CD4-positive, alpha-beta T cell (primary cell): ENCODE measurements at regions not wholly inside any gene's neighbourhood (a gene's known extent, or its start where the extent isn't known, plus 50 kb on each side); places are given as distances from the start of the nearest gene placed in this dataset.

Experiments used
- ATAC-seq: fragments of 200-7000 bp; cut with Tn5 transposase; one replicate; pipeline ENCODE4 v1.10.0; 2022; ENCODE audit warnings: mild to moderate bottlenecking; ENCODE audit not compliant: poor library complexity
- CTCF ChIA-PET: fragments of 350-600 bp; sonication (Branson Sonifier 250); formaldehyde crosslinking; loops from one replicate; lab custom pipeline; 2021; ENCODE audit warnings: antibody characterized with exemption, inconsistent platforms; lab: Charles Lee
- POLR2A ChIA-PET: fragments of 350-600 bp; sonication (Branson Sonifier 250); formaldehyde crosslinking; loops from one replicate; lab custom pipeline; 2021; ENCODE audit warnings: antibody characterized with exemption, inconsistent platforms; lab: Charles Lee
- DNase-seq, 14 experiments: peaks; one replicate each; pipeline ENCODE4 v3.0.0-alpha.2; 2013 to 2020; ENCODE audit warnings: mixed read lengths in 2 of 14
- H3K27ac ChIP-seq, 2 donors: one replicate each; pipeline versions ENCODE4 v1.5.1 to v1.7.0; 2013; ENCODE audit warnings: low read length in 2 of 2, low read depth in 1 of 2, mild to moderate bottlenecking in 1 of 2
- H3K27me3 ChIP-seq, 2 experiments: 1 replicate in 1 of 2; 2 replicates in 1 of 2; pipeline versions ENCODE4 v1.6.1 to v1.7.0; 2013; ENCODE audit warnings: low read length in 2 of 2, control low read depth in 1 of 2, mild to moderate bottlenecking in 1 of 2, moderate library complexity in 1 of 2; ENCODE audit not compliant: insufficient read depth in 2 of 2, control insufficient read depth in 1 of 2
- H3K36me3 ChIP-seq: one replicate; pipeline ENCODE4 v1.6.1; 2013; ENCODE audit warnings: low read length, control low read depth; ENCODE audit not compliant: insufficient read depth
- H3K4me1 ChIP-seq: one replicate; pipeline ENCODE4 v1.6.1; 2013; ENCODE audit warnings: low read length, control low read depth; ENCODE audit not compliant: insufficient read depth
- H3K4me3 ChIP-seq: one replicate; pipeline ENCODE4 v1.5.1; 2013; ENCODE audit warnings: mild to moderate bottlenecking, low read length, moderate library complexity
- H3K9me3 ChIP-seq, 2 experiments: 1 replicate in 1 of 2; 2 replicates in 1 of 2; pipeline versions ENCODE4 v1.6.1 to v1.7.0; 2013; ENCODE audit warnings: low read length in 2 of 2, mild to moderate bottlenecking in 2 of 2, control low read depth in 1 of 2, moderate library complexity in 1 of 2; ENCODE audit not compliant: control insufficient read depth in 1 of 2, insufficient read depth in 1 of 2
- H3K27ac Mint-ChIP-seq: one replicate; pipeline ENCODE4 v1.8.0; 2020; ENCODE audit warnings: mixed read lengths
- H3K27me3 Mint-ChIP-seq: one replicate; pipeline ENCODE4 v1.8.0; 2021; ENCODE audit warnings: mixed read lengths
- H3K36me3 Mint-ChIP-seq: one replicate; pipeline ENCODE4 v1.8.0; 2021; ENCODE audit warnings: low read depth, mixed read lengths
- H3K4me1 Mint-ChIP-seq: one replicate; pipeline ENCODE4 v1.8.0; 2021; ENCODE audit warnings: low read depth, mixed read lengths
- H3K4me3 Mint-ChIP-seq: one replicate; pipeline ENCODE4 v1.8.0; 2020; ENCODE audit warnings: mild to moderate bottlenecking, mixed read lengths
- H3K9me3 Mint-ChIP-seq: one replicate; pipeline ENCODE4 v1.8.0; 2020; ENCODE audit warnings: mixed read lengths
- intact Hi-C, 2 experiments: fragments of 100-400 bp; cut with DNase I in 1 of 2; cut with micrococcal nuclease in 1 of 2; formaldehyde crosslinking; loops; one replicate each; pipeline versions ENCODE4 v1.15.1 to v1.9.0; 2023 to 2025; cut with DNase I, micrococcal nuclease
- TF ChIP-seq, protein P1 (sequence below): fragments of 200-600 bp; IDR thresholded peaks from one replicate; pipeline ENCODE4 v1.8.0; 2022; ENCODE audit warnings: antibody characterized with exemption, mild to moderate bottlenecking

DNA sequence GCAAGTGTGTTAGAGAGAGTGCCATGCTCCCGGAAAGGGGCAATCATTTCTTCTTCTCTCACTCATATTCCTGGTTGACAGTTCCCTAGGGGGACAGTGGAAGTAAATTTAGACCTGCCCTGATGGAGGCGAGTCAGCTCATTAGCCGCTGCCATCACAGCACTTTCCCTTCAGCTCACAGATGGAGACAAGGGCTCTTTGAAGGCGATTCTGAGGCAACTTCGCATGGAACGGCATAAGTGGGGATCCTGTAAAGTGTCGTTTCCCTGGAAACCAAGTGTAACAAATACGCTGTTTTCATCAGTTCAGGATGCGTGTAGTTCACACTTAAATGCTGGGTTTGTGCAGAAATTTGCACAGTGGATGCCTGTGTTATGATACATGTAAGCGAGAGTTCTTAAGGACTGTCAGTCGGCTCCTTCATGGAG, 114.5 kb upstream of the TMPRSS15 start:
- Mint-ChIP-seq H3K4me1 (no peaks in the 10 kb centered on the region), H3K27ac (no peak overlapping the region), H3K9me3 (peaks cover 2% of the 10 kb centered on the region), H3K36me3 (no peaks in the 10 kb centered on the region), H3K4me3 (no peak overlapping the region), H3K27me3 (no peaks in the 10 kb centered on the region)
- POLR2A ChIA-PET, result no interaction called here
- ATAC-seq, result no peak
- CTCF ChIA-PET, result no interaction called here
- no peaks in the 10 kb centered on the region for H3K27me3 ChIP-seq
- intact Hi-C loops, result no loop called here
- no peak overlapping the region for H3K27ac ChIP-seq
- no peak for DNase-seq
- H3K4me1 ChIP-seq, result no peaks in the 10 kb centered on the region
- H3K9me3 ChIP-seq, result no peaks in the 10 kb centered on the region
- H3K4me3 ChIP-seq, result no peak overlapping the region
- TF ChIP-seq, protein P1, sequence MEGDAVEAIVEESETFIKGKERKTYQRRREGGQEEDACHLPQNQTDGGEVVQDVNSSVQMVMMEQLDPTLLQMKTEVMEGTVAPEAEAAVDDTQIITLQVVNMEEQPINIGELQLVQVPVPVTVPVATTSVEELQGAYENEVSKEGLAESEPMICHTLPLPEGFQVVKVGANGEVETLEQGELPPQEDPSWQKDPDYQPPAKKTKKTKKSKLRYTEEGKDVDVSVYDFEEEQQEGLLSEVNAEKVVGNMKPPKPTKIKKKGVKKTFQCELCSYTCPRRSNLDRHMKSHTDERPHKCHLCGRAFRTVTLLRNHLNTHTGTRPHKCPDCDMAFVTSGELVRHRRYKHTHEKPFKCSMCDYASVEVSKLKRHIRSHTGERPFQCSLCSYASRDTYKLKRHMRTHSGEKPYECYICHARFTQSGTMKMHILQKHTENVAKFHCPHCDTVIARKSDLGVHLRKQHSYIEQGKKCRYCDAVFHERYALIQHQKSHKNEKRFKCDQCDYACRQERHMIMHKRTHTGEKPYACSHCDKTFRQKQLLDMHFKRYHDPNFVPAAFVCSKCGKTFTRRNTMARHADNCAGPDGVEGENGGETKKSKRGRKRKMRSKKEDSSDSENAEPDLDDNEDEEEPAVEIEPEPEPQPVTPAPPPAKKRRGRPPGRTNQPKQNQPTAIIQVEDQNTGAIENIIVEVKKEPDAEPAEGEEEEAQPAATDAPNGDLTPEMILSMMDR, result no peak
- no peaks in the 10 kb centered on the region for H3K36me3 ChIP-seq

DNA sequence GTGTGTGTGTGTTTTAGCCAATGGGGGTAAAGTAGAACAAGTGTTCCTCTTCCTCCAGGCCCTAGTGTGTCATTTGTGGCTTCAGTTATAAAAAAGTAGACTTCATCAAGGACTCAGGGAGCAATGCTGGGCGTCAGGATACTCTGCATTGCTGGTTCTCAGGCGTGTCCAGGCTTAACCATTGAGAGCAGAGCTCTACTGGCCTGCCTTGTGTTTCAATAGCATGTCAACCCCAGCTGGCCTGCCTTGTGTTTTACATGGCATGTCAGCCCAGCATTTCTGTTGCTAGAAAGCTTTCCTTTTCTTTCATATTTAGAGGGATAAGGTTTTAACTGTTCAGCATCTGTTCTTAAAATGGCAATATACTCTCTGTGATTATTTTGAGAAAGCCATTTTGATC, 117.6 kb upstream of the TMPRSS15 start:
- H3K4me3 Mint-ChIP-seq, result no peak overlapping the region
- H3K36me3 Mint-ChIP-seq, result no peaks in the 10 kb centered on the region
- H3K4me3 ChIP-seq, result no peak overlapping the region
- no peak overlapping the region for H3K27ac Mint-ChIP-seq
- TF ChIP-seq, protein P1, result no peak
- DNase-seq (no peak), ATAC-seq (no peak)
- H3K27ac ChIP-seq, result no peak overlapping the region
- no peaks in the 10 kb centered on the region for H3K4me1 Mint-ChIP-seq
- no peaks in the 10 kb centered on the region for H3K4me1 ChIP-seq
- no peaks in the 10 kb centered on the region for H3K27me3 Mint-ChIP-seq
- ChIA-PET CTCF (no interaction called here), POLR2A (no interaction called here)
- intact Hi-C loops, result no loop called here
- no peaks in the 10 kb centered on the region for H3K9me3 Mint-ChIP-seq
- H3K36me3 ChIP-seq, result no peaks in the 10 kb centered on the region
- H3K27me3 ChIP-seq, result no peaks in the 10 kb centered on the region
- H3K9me3 ChIP-seq, result no peaks in the 10 kb centered on the region

DNA sequence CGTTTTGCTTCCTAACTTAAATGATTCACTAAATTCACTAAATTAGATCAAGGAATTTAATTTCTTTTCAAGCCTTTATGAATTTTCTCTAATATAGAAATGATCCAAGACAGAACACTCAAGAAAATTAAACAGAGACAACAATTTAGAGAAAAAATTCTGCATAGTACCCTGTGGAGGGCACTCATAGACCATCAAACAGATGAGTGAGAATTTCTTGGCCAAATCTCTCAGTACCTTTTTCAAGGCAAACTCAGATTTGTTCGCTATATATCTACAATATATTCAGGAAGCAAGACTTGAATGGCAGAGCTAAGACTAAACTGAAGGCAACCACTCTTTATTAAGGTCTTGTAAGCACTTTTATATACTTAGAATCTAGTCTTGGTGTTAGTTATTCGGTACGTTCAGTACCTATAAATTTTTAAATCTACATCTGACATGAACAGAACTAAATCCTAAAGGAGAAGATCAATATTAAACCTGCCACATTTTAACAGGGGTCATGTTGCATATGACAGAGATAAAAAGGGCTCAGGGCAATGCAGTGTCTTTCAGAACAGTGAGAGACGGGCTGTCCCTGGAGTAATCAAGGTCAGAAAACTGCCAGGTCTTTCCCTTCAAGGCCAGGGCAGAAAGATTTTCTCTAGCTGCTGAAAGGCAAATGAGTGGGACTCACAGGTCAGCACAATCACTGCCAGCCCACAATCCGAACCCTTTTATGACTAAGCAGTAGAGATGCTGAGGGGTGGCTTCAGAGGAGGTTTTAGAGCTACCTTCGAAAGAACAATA, 118.8 kb upstream of the TMPRSS15 start:
- CTCF ChIA-PET, result no interaction called here
- Mint-ChIP-seq H3K9me3 (no peaks in the 10 kb centered on the region), H3K4me1 (no peaks in the 10 kb centered on the region), H3K27me3 (no peaks in the 10 kb centered on the region), H3K27ac (no peak overlapping the region), H3K4me3 (no peak overlapping the region), H3K36me3 (no peaks in the 10 kb centered on the region)
- no peak for ATAC-seq
- no peaks in the 10 kb centered on the region for H3K27me3 ChIP-seq
- H3K4me3 ChIP-seq, result no peak overlapping the region
- no peaks in the 10 kb centered on the region for H3K4me1 ChIP-seq
- TF ChIP-seq, protein P1, result no peak
- no peaks in the 10 kb centered on the region for H3K9me3 ChIP-seq
- POLR2A ChIA-PET, result no interaction called here
- no peak overlapping the region for H3K27ac ChIP-seq
- intact Hi-C loops, result no loop called here
- H3K36me3 ChIP-seq, result no peaks in the 10 kb centered on the region
- DNase-seq, result no peak
